ENCODE measurements at regions not wholly inside any gene's neighbourhood (a gene's known extent, or its start where the extent isn't known, plus 50 kb on each side); places are given as distances from the start of the nearest gene placed in this dataset.

DNA sequence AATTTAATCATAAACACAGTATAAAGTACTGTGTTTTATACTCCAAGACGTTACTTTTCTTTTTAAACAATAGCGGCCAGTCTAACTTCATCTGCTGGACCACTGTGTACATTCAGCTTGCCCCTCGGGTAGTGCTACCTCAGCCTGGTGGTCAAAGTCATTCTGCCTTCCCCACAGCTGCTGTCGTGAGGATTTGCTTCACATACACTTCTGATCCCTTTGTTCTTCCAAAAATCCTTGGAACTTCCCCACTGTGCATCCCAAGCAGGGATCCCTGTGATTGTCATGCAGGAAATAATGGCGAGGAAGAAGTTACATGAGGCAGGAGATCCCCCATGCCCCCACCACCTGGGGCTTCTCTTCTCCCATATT is 234.9 kb upstream of the STARD13 start:
- no peak for DNase-seq
- intact Hi-C loops (cut with DNase I; ENCODE audit: low total_unique reads), result no loop called here
- TF ChIP-seq POLR2A (IDR thresholded peaks at IDR 0.05), result no peak
- TF ChIP-seq, protein P1, sequence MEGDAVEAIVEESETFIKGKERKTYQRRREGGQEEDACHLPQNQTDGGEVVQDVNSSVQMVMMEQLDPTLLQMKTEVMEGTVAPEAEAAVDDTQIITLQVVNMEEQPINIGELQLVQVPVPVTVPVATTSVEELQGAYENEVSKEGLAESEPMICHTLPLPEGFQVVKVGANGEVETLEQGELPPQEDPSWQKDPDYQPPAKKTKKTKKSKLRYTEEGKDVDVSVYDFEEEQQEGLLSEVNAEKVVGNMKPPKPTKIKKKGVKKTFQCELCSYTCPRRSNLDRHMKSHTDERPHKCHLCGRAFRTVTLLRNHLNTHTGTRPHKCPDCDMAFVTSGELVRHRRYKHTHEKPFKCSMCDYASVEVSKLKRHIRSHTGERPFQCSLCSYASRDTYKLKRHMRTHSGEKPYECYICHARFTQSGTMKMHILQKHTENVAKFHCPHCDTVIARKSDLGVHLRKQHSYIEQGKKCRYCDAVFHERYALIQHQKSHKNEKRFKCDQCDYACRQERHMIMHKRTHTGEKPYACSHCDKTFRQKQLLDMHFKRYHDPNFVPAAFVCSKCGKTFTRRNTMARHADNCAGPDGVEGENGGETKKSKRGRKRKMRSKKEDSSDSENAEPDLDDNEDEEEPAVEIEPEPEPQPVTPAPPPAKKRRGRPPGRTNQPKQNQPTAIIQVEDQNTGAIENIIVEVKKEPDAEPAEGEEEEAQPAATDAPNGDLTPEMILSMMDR (IDR thresholded peaks at IDR 0.05), result no peak
- Histone ChIP-seq H3K4me3 (no peak overlapping the region), H3K27me3 (no peaks in the 10 kb centered on the region), H3K27ac (no peak overlapping the region), H3K4me1 (no peaks in the 10 kb centered on the region), H3K36me3 (no peaks in the 10 kb centered on the region), H3K9me3 (no peaks in the 10 kb centered on the region)

DNA sequence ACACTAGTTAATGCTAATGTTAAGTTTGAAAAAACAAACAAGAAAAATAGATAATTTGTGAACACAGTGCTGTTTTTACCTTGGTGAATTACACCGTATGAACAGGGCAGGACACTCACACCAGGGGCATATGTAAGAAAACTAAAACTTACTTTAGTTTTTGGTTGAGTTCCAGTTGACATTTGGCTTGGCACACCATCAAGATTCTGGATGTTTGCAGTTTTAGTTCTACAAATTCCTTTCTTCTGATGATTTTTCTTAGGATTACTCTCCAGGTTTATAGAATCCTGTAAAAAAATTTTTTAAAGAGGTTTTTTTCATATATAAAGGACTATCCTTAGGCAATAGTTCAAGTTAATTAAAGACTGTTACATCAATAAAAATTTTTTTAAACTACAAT is 238.5 kb upstream of the STARD13 start:
- Histone ChIP-seq H3K27ac (no peak overlapping the region), H3K27me3 (no peaks in the 10 kb centered on the region), H3K4me3 (no peak overlapping the region), H3K36me3 (no peaks in the 10 kb centered on the region), H3K9me3 (no peaks in the 10 kb centered on the region), H3K4me1 (no peaks in the 10 kb centered on the region)
- DNase-seq, result no peak
- intact Hi-C loops (cut with DNase I; ENCODE audit: low total_unique reads), result no loop called here
- TF ChIP-seq, protein P1 (IDR thresholded peaks at IDR 0.05), result no peak
- TF ChIP-seq POLR2A (IDR thresholded peaks at IDR 0.05), result no peak

DNA sequence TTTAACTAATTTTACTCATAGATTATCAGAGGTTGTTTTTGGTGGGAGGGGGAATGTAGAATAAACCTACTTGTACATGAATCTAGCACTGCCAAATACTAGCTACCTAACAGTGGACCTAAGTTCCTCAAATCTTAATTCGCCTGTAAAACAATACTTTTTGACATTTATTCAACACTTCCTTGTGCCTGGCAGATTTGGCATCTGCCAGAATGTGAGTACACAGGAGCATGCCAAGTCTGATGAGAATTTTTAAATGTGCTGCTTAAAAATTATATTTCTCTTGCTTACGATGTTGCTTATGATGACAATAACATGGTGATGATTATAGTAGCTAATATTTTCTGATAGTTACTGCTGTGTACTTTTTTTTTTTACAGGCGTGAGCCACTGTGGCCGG is 240.2 kb upstream of the STARD13 start:
- H3K36me3 ChIP-seq, result no peaks in the 10 kb centered on the region
- no peak for DNase-seq
- no peaks in the 10 kb centered on the region for H3K27me3 ChIP-seq
- intact Hi-C loops (cut with DNase I; ENCODE audit: low total_unique reads), result no loop called here
- no peak overlapping the region for H3K27ac ChIP-seq
- H3K4me3 ChIP-seq, result no peak overlapping the region
- TF ChIP-seq, protein P1 (IDR thresholded peaks at IDR 0.05), result no peak
- TF ChIP-seq POLR2A (IDR thresholded peaks at IDR 0.05), result no peak
- no peaks in the 10 kb centered on the region for H3K9me3 ChIP-seq
- no peaks in the 10 kb centered on the region for H3K4me1 ChIP-seq

DNA sequence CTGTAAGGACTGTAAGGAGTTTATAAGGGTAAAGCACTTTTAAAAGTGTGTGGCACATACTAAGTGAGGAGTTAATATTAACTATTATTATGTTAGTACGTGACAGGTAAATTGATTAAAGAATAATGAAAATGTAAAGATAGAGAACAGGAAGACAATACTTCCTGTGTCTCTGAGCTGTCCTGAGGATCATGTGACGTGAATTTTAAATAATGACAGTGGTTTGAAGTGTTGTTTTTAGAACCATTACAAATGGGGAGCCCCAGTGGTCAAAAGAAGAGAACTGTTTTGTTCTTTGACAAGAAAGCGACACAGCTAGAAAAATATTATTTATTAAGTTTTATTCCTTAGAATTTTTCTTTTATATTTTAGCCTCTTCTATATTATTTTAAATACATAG is 241.2 kb upstream of the STARD13 start:
- intact Hi-C loops (cut with DNase I; ENCODE audit: low total_unique reads), result no loop called here

DNA sequence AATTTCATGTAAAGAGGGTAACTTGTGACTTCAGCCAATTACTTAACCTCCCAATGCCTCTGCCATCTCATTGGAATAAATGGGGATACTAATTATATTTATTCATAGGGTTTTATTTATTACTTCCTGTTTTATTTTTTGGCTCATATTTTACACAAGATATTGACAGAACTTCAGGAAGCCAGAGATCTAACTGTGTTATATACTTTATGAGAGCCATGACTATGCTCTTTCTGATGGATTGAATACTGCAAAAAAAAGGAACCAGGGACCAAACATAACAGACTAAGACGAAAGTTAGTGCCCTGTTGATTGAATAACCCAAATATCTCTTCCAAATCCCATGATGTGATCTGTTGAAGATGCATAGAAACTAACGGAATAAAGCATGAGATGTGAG is 243.3 kb upstream of the STARD13 start:
- Histone ChIP-seq H3K9me3 (no peaks in the 10 kb centered on the region), H3K27me3 (no peaks in the 10 kb centered on the region), H3K4me1 (no peaks in the 10 kb centered on the region), H3K27ac (no peak overlapping the region), H3K4me3 (no peak overlapping the region), H3K36me3 (no peaks in the 10 kb centered on the region)
- no peak for DNase-seq
- TF ChIP-seq, protein P1 (IDR thresholded peaks at IDR 0.05), result no peak
- TF ChIP-seq POLR2A (IDR thresholded peaks at IDR 0.05), result no peak
- intact Hi-C loops (cut with DNase I; ENCODE audit: low total_unique reads), result no loop called here

More for the DNA sequence above, 241.2 kb upstream of the STARD13 start:
- DNase-seq, result no peak
- Histone ChIP-seq H3K36me3 (no peaks in the 10 kb centered on the region), H3K4me1 (no peaks in the 10 kb centered on the region), H3K27me3 (no peaks in the 10 kb centered on the region), H3K27ac (no peak overlapping the region), H3K9me3 (no peaks in the 10 kb centered on the region), H3K4me3 (no peak overlapping the region)
- no peak for TF ChIP-seq POLR2A (IDR thresholded peaks at IDR 0.05)
- TF ChIP-seq, protein P1 (IDR thresholded peaks at IDR 0.05), result no peak

Measured in uterus (tissue), 3 donors.